HCT116 (cell line): ENCODE measurements at regions not wholly inside any gene's neighbourhood (a gene's known extent, or its start where the extent isn't known, plus 50 kb on each side); places are given as distances from the start of the nearest gene placed in this dataset.

Source experiments
- EZH2phosphoT487 ChIP-seq: fragments of 200-600 bp; IDR thresholded peaks from 2 replicates; pipeline ENCODE4 v1.6.1; 2018; ENCODE audit warnings: antibody characterized with exemption, borderline replicate concordance
- MAX ChIP-seq: IDR thresholded peaks from 2 replicates; pipeline ENCODE4 v1.6.1; 2012
- POLR2A ChIP-seq: IDR thresholded peaks from 2 replicates; pipeline ENCODE4 v1.7.0; 2011; ENCODE audit warnings: borderline replicate concordance; ENCODE audit not compliant: insufficient read depth, insufficient read length; ENCODE audit errors: extremely low read depth
- POLR2AphosphoS5 ChIP-seq: IDR thresholded peaks from 2 replicates; pipeline ENCODE4 v1.6.1; 2011; ENCODE audit warnings: mild to moderate bottlenecking, low read depth, low read length, moderate library complexity
- RAD21 ChIP-seq: IDR thresholded peaks from 2 replicates; pipeline ENCODE4 v1.6.1; 2012; ENCODE audit warnings: low read depth, mild to moderate bottlenecking
- REST ChIP-seq: IDR thresholded peaks from 2 replicates; pipeline ENCODE4 v1.6.1; 2012; ENCODE audit warnings: low read depth
- SIN3A ChIP-seq: IDR thresholded peaks from 2 replicates; pipeline ENCODE4 v1.6.1; 2012; ENCODE audit warnings: low read depth
- TF ChIP-seq, protein P1 (sequence below), 3 experiments: fragments of 200-600 bp in 1 of 3; sonication (generic) in 1 of 3; IDR thresholded peaks in 2 of 3; conservative IDR thresholded peaks in 1 of 3; 2 replicates each; pipeline ENCODE4 v1.5.1; 2012 to 2017; ENCODE audit warnings: low read depth in 2 of 3, low read length in 2 of 3, antibody characterized with exemption in 1 of 3, borderline replicate concordance in 1 of 3, control low read depth in 1 of 3, mild to moderate bottlenecking in 1 of 3, mixed read lengths in 1 of 3, mixed run types in 1 of 3, moderate library complexity in 1 of 3; ENCODE audit not compliant: insufficient read depth in 1 of 3

DNA sequence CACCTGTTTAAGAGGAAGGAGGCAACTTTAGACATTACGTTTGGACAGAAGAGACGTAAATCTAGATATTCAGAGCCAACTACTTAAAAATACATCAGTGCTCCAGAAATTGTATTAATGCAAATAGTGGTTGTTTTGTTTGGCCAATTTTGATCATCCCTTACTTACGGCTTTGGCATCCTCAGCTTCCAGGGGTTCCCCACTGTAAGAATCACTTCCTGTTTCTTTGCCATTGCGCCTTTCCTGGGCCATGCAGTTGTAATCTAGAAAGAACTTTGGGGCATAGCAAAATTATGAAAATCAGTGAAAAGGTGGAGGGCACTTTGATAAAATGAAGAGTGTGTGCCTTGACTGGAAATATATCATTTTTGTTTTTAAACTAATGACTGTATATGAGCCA is 537.2 kb upstream of the TLE4 start:
- TF ChIP-seq POLR2A (no peak), RAD21 (no peak), REST (no peak), SIN3A (no peak), MAX (no peak), POLR2AphosphoS5 (no peak), EZH2phosphoT487 (no peak)
- TF ChIP-seq, protein P1, sequence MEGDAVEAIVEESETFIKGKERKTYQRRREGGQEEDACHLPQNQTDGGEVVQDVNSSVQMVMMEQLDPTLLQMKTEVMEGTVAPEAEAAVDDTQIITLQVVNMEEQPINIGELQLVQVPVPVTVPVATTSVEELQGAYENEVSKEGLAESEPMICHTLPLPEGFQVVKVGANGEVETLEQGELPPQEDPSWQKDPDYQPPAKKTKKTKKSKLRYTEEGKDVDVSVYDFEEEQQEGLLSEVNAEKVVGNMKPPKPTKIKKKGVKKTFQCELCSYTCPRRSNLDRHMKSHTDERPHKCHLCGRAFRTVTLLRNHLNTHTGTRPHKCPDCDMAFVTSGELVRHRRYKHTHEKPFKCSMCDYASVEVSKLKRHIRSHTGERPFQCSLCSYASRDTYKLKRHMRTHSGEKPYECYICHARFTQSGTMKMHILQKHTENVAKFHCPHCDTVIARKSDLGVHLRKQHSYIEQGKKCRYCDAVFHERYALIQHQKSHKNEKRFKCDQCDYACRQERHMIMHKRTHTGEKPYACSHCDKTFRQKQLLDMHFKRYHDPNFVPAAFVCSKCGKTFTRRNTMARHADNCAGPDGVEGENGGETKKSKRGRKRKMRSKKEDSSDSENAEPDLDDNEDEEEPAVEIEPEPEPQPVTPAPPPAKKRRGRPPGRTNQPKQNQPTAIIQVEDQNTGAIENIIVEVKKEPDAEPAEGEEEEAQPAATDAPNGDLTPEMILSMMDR (IDR thresholded peaks at IDR 0.05 in 2 of 3, conservative IDR thresholded peaks at IDR 0.05 in 1 of 3; ENCODE audit: borderline replicate concordance in 1 of 3, insufficient read depth in 1 of 3, low read depth in 2 of 3, low read length in 2 of 3): no peak
